Tibial nerve (tissue), 4 donors: ENCODE measurements at regions not wholly inside any gene's neighbourhood (a gene's known extent, or its start where the extent isn't known, plus 50 kb on each side); places are given as distances from the start of the nearest gene placed in this dataset.

Experiments
- CTCF ChIP-seq, 5 experiments: fragments of 200-600 bp in 3 of 5; fragments of 450-650 bp in 2 of 5; sonication (generic) in 3 of 5; IDR thresholded peaks; one replicate each; pipeline ENCODE4 v1.5.1; 2016 to 2019; ENCODE audit warnings: antibody characterized with exemption in 5 of 5, mild to moderate bottlenecking in 3 of 5, moderate library complexity in 2 of 5
- EP300 ChIP-seq, 2 donors: sonication (generic); formaldehyde crosslinking; IDR thresholded peaks; one replicate each; pipeline ENCODE4 v1.6.1; 2017; ENCODE audit warnings: antibody characterized with exemption in 2 of 2, mild to moderate bottlenecking in 1 of 2
- POLR2A ChIP-seq, 2 donors: fragments of 450-650 bp; IDR thresholded peaks; one replicate each; pipeline ENCODE4 v1.6.1; 2017; ENCODE audit warnings: antibody characterized with exemption in 2 of 2, mild to moderate bottlenecking in 2 of 2, moderate library complexity in 2 of 2

GRCh38 chr3:177405191-177405672 is 207.9 kb upstream of the TBL1XR1 start:
- TF ChIP-seq CTCF (IDR thresholded peaks at IDR 0.05) (no peak), EP300 (IDR thresholded peaks at IDR 0.05) (no peak), POLR2A (IDR thresholded peaks at IDR 0.05) (no peak)
